ENCODE measurements at regions not wholly inside any gene's neighbourhood (a gene's known extent, or its start where the extent isn't known, plus 50 kb on each side); places are given as distances from the start of the nearest gene placed in this dataset.

- no peak for DNase-seq (ENCODE audit: low read depth)
These were observed 344.8 kb downstream of the CHRM3 start for GRCh38 chr1:239731082-239731748.

GRCh38 chr1:239732770-239733169 is 346.4 kb downstream of the CHRM3 start:
- DNase-seq (ENCODE audit: low read depth), result no peak

- no peak for DNase-seq (ENCODE audit: low read depth)
These were observed 347.6 kb downstream of the CHRM3 start for GRCh38 chr1:239733995-239734394.

GRCh38 chr1:239735111-239735510 is 348.7 kb downstream of the CHRM3 start:
- no peak for DNase-seq (ENCODE audit: low read depth)

- DNase-seq (ENCODE audit: low read depth), result no peak
These were observed 350.1 kb downstream of the CHRM3 start for GRCh38 chr1:239736479-239736878.

GRCh38 chr1:239739375-239739774 is 352.3 kb upstream of the FMN2 start:
- no peak for DNase-seq (ENCODE audit: low read depth)

GRCh38 chr1:239739919-239740318 is 351.8 kb upstream of the FMN2 start:
- no peak for DNase-seq (ENCODE audit: low read depth)

GRCh38 chr1:239742416-239743109 is 349.1 kb upstream of the FMN2 start:
- DNase-seq (ENCODE audit: low read depth), result no peak

- DNase-seq (ENCODE audit: low read depth), result no peak
These were observed 346.8 kb upstream of the FMN2 start for GRCh38 chr1:239744851-239745250.

- no peak for DNase-seq (ENCODE audit: low read depth)
These were observed 336.4 kb upstream of the FMN2 start for GRCh38 chr1:239755107-239755912.

GRCh38 chr1:239757716-239758115 is 334.0 kb upstream of the FMN2 start:
- no peak for DNase-seq (ENCODE audit: low read depth)

GRCh38 chr1:239758756-239759155 is 332.9 kb upstream of the FMN2 start:
- DNase-seq (ENCODE audit: low read depth), result no peak

GRCh38 chr1:239761509-239761908 is 330.2 kb upstream of the FMN2 start:
- no peak for DNase-seq (ENCODE audit: low read depth)

GRCh38 chr1:239763850-239764249 is 327.8 kb upstream of the FMN2 start:
- DNase-seq (ENCODE audit: low read depth), result no peak

GRCh38 chr1:239764546-239764945 is 327.1 kb upstream of the FMN2 start:
- no peak for DNase-seq (ENCODE audit: low read depth)

- DNase-seq (ENCODE audit: low read depth), result no peak
These were observed 326.5 kb upstream of the FMN2 start for GRCh38 chr1:239765163-239765562.

- no peak for DNase-seq (ENCODE audit: low read depth)
These were observed 320.1 kb upstream of the FMN2 start for GRCh38 chr1:239771550-239771949.

GRCh38 chr1:239772446-239772845 is 319.2 kb upstream of the FMN2 start:
- DNase-seq (ENCODE audit: low read depth), result no peak

- DNase-seq (ENCODE audit: low read depth), result no peak
These were observed 316.2 kb upstream of the FMN2 start for GRCh38 chr1:239775466-239775865.

GRCh38 chr1:239778208-239778813 is 313.4 kb upstream of the FMN2 start:
- no peak for DNase-seq (ENCODE audit: low read depth)

- no peak for DNase-seq (ENCODE audit: low read depth)
These were observed 311.7 kb upstream of the FMN2 start for GRCh38 chr1:239779962-239780361.

GRCh38 chr1:239784896-239785295 is 306.8 kb upstream of the FMN2 start:
- DNase-seq (ENCODE audit: low read depth), result no peak

Measured in forelimb muscle (tissue), 1 donor.